ENCODE measurements at regions not wholly inside any gene's neighbourhood (a gene's known extent, or its start where the extent isn't known, plus 50 kb on each side); places are given as distances from the start of the nearest gene placed in this dataset.

- no peak for TF ChIP-seq CTCF (conservative IDR thresholded peaks at IDR 0.05)
- Mint-ChIP-seq H3K36me3 (ENCODE audit: low read depth) (no peaks in the 10 kb centered on the region), H3K4me1 (peaks cover 30% of the 10 kb centered on the region), H3K4me3 (no peak overlapping the region), H3K9me3 (peaks cover 2% of the 10 kb centered on the region), H3K27ac (no peak overlapping the region), H3K27me3 (ENCODE audit: insufficient read depth) (peaks cover 3% of the 10 kb centered on the region)
- 82 to 92% methylated on average over 2 to 7 of the region's 7 CpGs for WGBS, 2 experiments (ENCODE audit: insufficient coverage in 1 of 2, insufficient read length in 1 of 2)
- H3K36me3 ChIP-seq (ENCODE audit: control insufficient read depth, insufficient read depth, low read length): no peaks in the 10 kb centered on the region
- DNase-seq: no peak
- no peak overlapping the region for H3K27ac ChIP-seq (ENCODE audit: low read depth, low read length)
- H3K4me1 ChIP-seq (ENCODE audit: control insufficient read depth, insufficient read depth, low read length): peaks cover 15% of the 10 kb centered on the region
- no peaks in the 10 kb centered on the region for H3K9me3 ChIP-seq (ENCODE audit: control insufficient read depth, low read length)
- no peak overlapping the region for H3K4me3 ChIP-seq (ENCODE audit: low read length)
- no peaks in the 10 kb centered on the region for H3K27me3 ChIP-seq (ENCODE audit: control insufficient read depth, insufficient read depth, low read length, poor library complexity, severe bottlenecking)
- no peak overlapping the region for H3K9ac ChIP-seq (ENCODE audit: extremely low read depth, low read length, poor library complexity, severe bottlenecking)
Measured at GRCh38 chr16:65763640-65764305, 602.7 kb upstream of the CDH5 start.

GRCh38 chr16:65760874-65761273, 605.6 kb upstream of the CDH5 start:
- Histone ChIP-seq H3K9me3 (ENCODE audit: control insufficient read depth, low read length) (no peaks in the 10 kb centered on the region), H3K27me3 (ENCODE audit: control insufficient read depth, insufficient read depth, low read length, poor library complexity, severe bottlenecking) (no peaks in the 10 kb centered on the region), H3K27ac (ENCODE audit: low read depth, low read length) (no peak overlapping the region), H3K4me3 (ENCODE audit: low read length) (no peak overlapping the region), H3K36me3 (ENCODE audit: control insufficient read depth, insufficient read depth, low read length) (no peaks in the 10 kb centered on the region), H3K4me1 (ENCODE audit: control insufficient read depth, insufficient read depth, low read length) (peaks cover 18% of the 10 kb centered on the region), H3K9ac (ENCODE audit: extremely low read depth, low read length, poor library complexity, severe bottlenecking) (no peak overlapping the region)
- Mint-ChIP-seq H3K4me3 (no peak overlapping the region), H3K27ac (no peak overlapping the region), H3K9me3 (no peaks in the 10 kb centered on the region), H3K27me3 (ENCODE audit: insufficient read depth) (peaks cover 3% of the 10 kb centered on the region), H3K4me1 (peaks cover 31% of the 10 kb centered on the region), H3K36me3 (ENCODE audit: low read depth) (no peaks in the 10 kb centered on the region)
- WGBS, 2 experiments (ENCODE audit: insufficient coverage in 1 of 2, insufficient read length in 1 of 2): 68 to 71% methylated on average over 2 to 4 of the region's 4 CpGs
- TF ChIP-seq CTCF (conservative IDR thresholded peaks at IDR 0.05): no peak
- no peak for DNase-seq

- no peak overlapping the region for H3K27ac ChIP-seq (ENCODE audit: low read depth, low read length)
- TF ChIP-seq CTCF (conservative IDR thresholded peaks at IDR 0.05): no peak
- no peak for DNase-seq
- 94 to 97% methylated on average over 2 to 4 of the region's 4 CpGs for WGBS, 2 experiments (ENCODE audit: insufficient coverage in 1 of 2, insufficient read length in 1 of 2)
- H3K27me3 Mint-ChIP-seq (ENCODE audit: insufficient read depth): no peaks in the 10 kb centered on the region
- no peaks in the 10 kb centered on the region for H3K36me3 Mint-ChIP-seq (ENCODE audit: low read depth)
- no peaks in the 10 kb centered on the region for H3K9me3 ChIP-seq (ENCODE audit: control insufficient read depth, low read length)
- no peaks in the 10 kb centered on the region for H3K9me3 Mint-ChIP-seq
- H3K27me3 ChIP-seq (ENCODE audit: control insufficient read depth, insufficient read depth, low read length, poor library complexity, severe bottlenecking): no peaks in the 10 kb centered on the region
- peaks cover 18% of the 10 kb centered on the region for H3K4me1 ChIP-seq (ENCODE audit: control insufficient read depth, insufficient read depth, low read length)
- H3K36me3 ChIP-seq (ENCODE audit: control insufficient read depth, insufficient read depth, low read length): no peaks in the 10 kb centered on the region
- no peak overlapping the region for H3K4me3 ChIP-seq (ENCODE audit: low read length)
- H3K27ac Mint-ChIP-seq: no peak overlapping the region
- H3K4me1 Mint-ChIP-seq: peaks cover 31% of the 10 kb centered on the region
- no peak overlapping the region for H3K9ac ChIP-seq (ENCODE audit: extremely low read depth, low read length, poor library complexity, severe bottlenecking)
- no peak overlapping the region for H3K4me3 Mint-ChIP-seq
Measured at GRCh38 chr16:65758620-65759019, 607.9 kb upstream of the CDH5 start.

Data from endodermal cell (in vitro differentiated cells).